Kidney epithelial cell (primary cell): ENCODE measurements at regions not wholly inside any gene's neighbourhood (a gene's known extent, or its start where the extent isn't known, plus 50 kb on each side); places are given as distances from the start of the nearest gene placed in this dataset.
"Not testable (repeated sequence)": the region's sequence is repeated elsewhere in the genome, so short reads cannot be mapped to it uniquely, and the experiment has no call there.

Source experiments
- DNase-seq: peaks from one replicate; pipeline ENCODE4 v3.0.0-alpha.2; 2010; ENCODE audit warnings: low read depth
- H3K27me3 ChIP-seq: 2 replicates; pipeline ENCODE4 v1.6.0; 2011; ENCODE audit warnings: low read length; ENCODE audit not compliant: control insufficient read depth, insufficient read depth
- H3K36me3 ChIP-seq: 2 replicates; pipeline ENCODE4 v1.5.1; 2011; ENCODE audit warnings: low read length; ENCODE audit not compliant: control insufficient read depth, insufficient read depth
- H3K4me3 ChIP-seq: 2 replicates; pipeline ENCODE4 v1.5.1; 2011; ENCODE audit warnings: low read depth, mild to moderate bottlenecking, control low read depth, low read length
- CTCF ChIP-seq: IDR thresholded peaks from 2 replicates; pipeline ENCODE4 v1.5.1; 2011; ENCODE audit warnings: mild to moderate bottlenecking, moderate library complexity, low read length, control low read depth, inconsistent platforms; ENCODE audit not compliant: insufficient read depth, poor library complexity, severe bottlenecking

GRCh38 chr6:112935402-112936078 lies 588.4 kb downstream of the RFPL4B start:
- H3K27me3 ChIP-seq: no peaks in the 10 kb centered on the region
- H3K36me3 ChIP-seq: no peaks in the 10 kb centered on the region
- no peak for DNase-seq
- H3K4me3 ChIP-seq: no peak overlapping the region
- TF ChIP-seq CTCF: no peak

GRCh38 chr6:112936079-112936472 lies 588.9 kb downstream of the RFPL4B start:
- no peak for DNase-seq
- H3K4me3 ChIP-seq: no peak overlapping the region
- no peaks in the 10 kb centered on the region for H3K27me3 ChIP-seq
- no peak for TF ChIP-seq CTCF
- no peaks in the 10 kb centered on the region for H3K36me3 ChIP-seq

GRCh38 chr6:112936504-112936903 lies 589.4 kb downstream of the RFPL4B start:
- no peak overlapping the region for H3K4me3 ChIP-seq
- no peak for DNase-seq
- TF ChIP-seq CTCF: no peak
- H3K27me3 ChIP-seq: no peaks in the 10 kb centered on the region
- no peaks in the 10 kb centered on the region for H3K36me3 ChIP-seq

GRCh38 chr6:112937690-112938089 lies 590.6 kb downstream of the RFPL4B start:
- DNase-seq, H3K36me3 ChIP-seq, H3K4me3 ChIP-seq, H3K27me3 ChIP-seq: not testable (repeated sequence)

GRCh38 chr6:112938650-112939049 lies 591.5 kb downstream of the RFPL4B start:
- no peak for TF ChIP-seq CTCF
- no peaks in the 10 kb centered on the region for H3K36me3 ChIP-seq
- H3K4me3 ChIP-seq: no peak overlapping the region
- no peaks in the 10 kb centered on the region for H3K27me3 ChIP-seq
- no peak for DNase-seq

- TF ChIP-seq CTCF: no peak
- DNase-seq: no peak
- Histone ChIP-seq H3K4me3 (no peak overlapping the region), H3K27me3 (no peaks in the 10 kb centered on the region), H3K36me3 (no peaks in the 10 kb centered on the region)
Measured at GRCh38 chr6:112939563-112939962, 592.4 kb downstream of the RFPL4B start.
